Prostate gland (tissue), 2 donors: ENCODE measurements at regions not wholly inside any gene's neighbourhood (a gene's known extent, or its start where the extent isn't known, plus 50 kb on each side); places are given as distances from the start of the nearest gene placed in this dataset.

ENCODE experiments used
- DNase-seq: peaks from one replicate; pipeline ENCODE4 v3.0.0-alpha.2; 2019; ENCODE audit warnings: low spot score
- H3K27ac ChIP-seq, 2 donors: fragments of 200-600 bp; sonication (generic); 2 replicates each; pipeline ENCODE4 v1.5.1; 2017 to 2019
- H3K27me3 ChIP-seq: fragments of 200-600 bp; sonication (generic); replicated peaks from 2 replicates; pipeline ENCODE4 v1.5.1; 2019; ENCODE audit not compliant: insufficient read depth
- H3K36me3 ChIP-seq, 2 donors: fragments of 200-600 bp; sonication (generic); 1 replicate in 1 of 2; 2 replicates in 1 of 2; pipeline versions ENCODE4 v1.5.1 to v1.8.1; 2017 to 2019
- H3K4me1 ChIP-seq: fragments of 200-600 bp; sonication (generic); replicated peaks from 2 replicates; pipeline ENCODE4 v1.5.1; 2019
- H3K4me3 ChIP-seq, 2 donors: fragments of 200-600 bp; sonication (generic); 2 replicates each; pipeline ENCODE4 v1.5.1; 2017 to 2019
- H3K9me3 ChIP-seq: fragments of 200-600 bp; sonication (generic); 2 replicates; pipeline ENCODE4 v1.5.1; 2017
- CTCF ChIP-seq, 4 experiments: fragments of 200-600 bp in 2 of 4; fragments of 450-650 bp in 2 of 4; sonication (generic) in 2 of 4; IDR thresholded peaks; 1 replicate in 3 of 4; 2 replicates in 1 of 4; pipeline ENCODE4 v1.5.1; 2016 to 2019; ENCODE audit warnings: antibody characterized with exemption in 4 of 4, mild to moderate bottlenecking in 2 of 4, moderate library complexity in 2 of 4
- POLR2A ChIP-seq: fragments of 450-650 bp; IDR thresholded peaks from one replicate; pipeline ENCODE4 v1.6.1; 2016; ENCODE audit warnings: antibody characterized with exemption, mild to moderate bottlenecking
- POLR2AphosphoS5 ChIP-seq: sonication (generic); formaldehyde crosslinking; IDR thresholded peaks from one replicate; pipeline ENCODE4 v1.6.1; 2017; ENCODE audit warnings: antibody characterized with exemption
- WGBS: methylation state at CpG from one replicate; pipeline ENCODE4 v1.1.5; 2018; 5-methylcytosine and 5-hydroxymethylcytosine counted together
- intact Hi-C: fragments of 100-400 bp; cut with DNase I; formaldehyde crosslinking; loops from one replicate; pipeline ENCODE4 v1.14.2; 2022

- TF ChIP-seq POLR2A (no peak), POLR2AphosphoS5 (no peak)
- no peaks in the 10 kb centered on the region for H3K36me3 ChIP-seq
- intact Hi-C loops: no loop called here
- H3K9me3 ChIP-seq: no peaks in the 10 kb centered on the region
- no peaks in the 10 kb centered on the region for H3K27me3 ChIP-seq
- no peaks in the 10 kb centered on the region for H3K4me1 ChIP-seq
- 12% methylated on average over 2 of the region's 2 CpGs for WGBS
- no peak for DNase-seq
- H3K4me3 ChIP-seq: no peak overlapping the region
- no peak overlapping the region for H3K27ac ChIP-seq
Observed at GRCh38 chr2:160635488-160635887, 141.9 kb upstream of the RBMS1 start.

GRCh38 chr2:160639472-160639871, 145.9 kb upstream of the RBMS1 start:
- Histone ChIP-seq H3K4me3 (no peak overlapping the region), H3K36me3 (no peaks in the 10 kb centered on the region), H3K27ac (no peak overlapping the region), H3K27me3 (no peaks in the 10 kb centered on the region), H3K9me3 (no peaks in the 10 kb centered on the region), H3K4me1 (no peaks in the 10 kb centered on the region)
- intact Hi-C loops: no loop called here
- no peak for DNase-seq
- no peak for TF ChIP-seq POLR2AphosphoS5
- no peak for TF ChIP-seq POLR2A

DNA sequence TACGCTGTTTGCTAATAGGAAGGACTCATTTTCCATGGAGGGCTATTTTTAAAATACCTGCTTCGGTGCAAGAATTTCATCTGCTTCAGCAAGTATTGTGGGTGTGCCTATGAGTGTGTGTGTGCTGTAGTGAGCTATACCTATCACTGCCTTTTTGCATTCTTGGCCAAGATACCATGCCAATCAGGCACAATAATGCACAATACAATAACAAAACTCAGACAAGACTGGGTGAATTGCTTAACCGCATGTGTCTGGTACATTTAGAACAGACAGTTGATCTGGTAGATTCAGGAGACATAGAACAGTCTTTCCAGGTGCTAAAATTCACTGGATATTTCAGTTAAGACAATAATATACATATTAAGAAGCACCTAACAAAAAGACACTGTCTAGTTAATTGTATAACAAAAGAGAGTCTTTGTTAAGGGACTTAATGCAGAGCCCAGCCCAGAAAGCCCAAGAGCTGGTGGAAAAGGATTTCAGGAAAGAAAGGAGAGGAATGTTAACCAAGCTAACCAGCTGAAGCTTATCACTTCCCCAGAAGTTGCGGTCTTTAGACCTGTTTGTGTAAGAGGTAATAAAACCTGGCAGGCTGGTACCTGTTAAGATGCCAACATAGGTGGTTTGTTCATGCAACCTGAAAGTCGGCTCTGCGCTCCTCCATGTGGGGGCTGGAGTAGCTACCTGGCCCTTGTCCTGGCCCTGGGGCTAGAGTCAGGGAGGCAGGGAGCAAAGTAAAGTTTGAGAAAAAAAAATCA, 153.3 kb upstream of the RBMS1 start:
- Histone ChIP-seq H3K27me3 (no peaks in the 10 kb centered on the region), H3K27ac (peak overlapping the region in 1 of 2 donors; percentile 33), H3K36me3 (no peaks in the 10 kb centered on the region), H3K4me1 (peaks cover 4% of the 10 kb centered on the region), H3K4me3 (no peak overlapping the region), H3K9me3 (no peaks in the 10 kb centered on the region)
- intact Hi-C loops: no loop called here
- TF ChIP-seq CTCF (IDR thresholded peaks at IDR 0.05) (peak in 2 of 4 experiments; percentile 6 to 11), POLR2A (no peak), POLR2AphosphoS5 (peak; percentile 78)
- DNase-seq: peak; percentile 88
- WGBS: 48% methylated on average over 6 of the region's 6 CpGs

DNA sequence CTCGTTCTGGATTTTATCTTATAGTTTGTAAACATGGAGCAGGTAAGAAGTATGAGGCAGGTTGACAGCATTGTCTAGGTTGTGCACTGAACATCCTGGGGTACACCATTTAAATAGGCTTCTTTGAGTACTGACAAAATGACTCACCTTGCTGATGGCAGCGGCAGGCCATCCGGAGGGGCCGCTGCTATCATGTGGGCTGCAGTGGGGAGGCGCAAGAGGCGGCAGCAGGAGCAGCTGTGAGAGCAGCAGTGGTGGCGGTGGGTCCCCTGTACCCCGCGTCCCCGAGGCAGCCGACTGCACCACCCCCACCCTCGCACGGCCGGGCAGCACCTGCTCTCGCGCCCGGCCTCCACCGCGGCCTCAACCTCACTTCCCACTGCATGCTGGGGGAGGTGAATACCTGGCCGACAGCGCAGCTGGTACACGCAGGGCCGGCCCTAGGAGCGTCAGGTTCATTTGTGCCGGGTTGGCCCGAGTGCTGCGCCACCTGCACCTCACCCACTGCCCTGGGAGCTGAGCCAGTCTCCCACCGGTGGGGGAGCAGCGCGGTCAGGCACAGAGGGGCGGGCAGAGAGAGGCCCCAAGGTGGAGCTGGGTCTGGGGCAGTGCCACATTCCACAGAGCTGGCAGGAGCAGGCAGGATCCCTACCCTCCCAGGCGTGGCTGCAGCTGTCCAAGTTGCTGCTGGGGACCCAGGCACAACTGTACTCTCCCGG, 154.5 kb upstream of the RBMS1 start:
- peaks cover 4% of the 10 kb centered on the region for H3K4me1 ChIP-seq
- no peaks in the 10 kb centered on the region for H3K27me3 ChIP-seq
- H3K36me3 ChIP-seq: no peaks in the 10 kb centered on the region
- intact Hi-C loops: no loop called here
- WGBS: 65% methylated on average over 29 of the region's 33 CpGs
- H3K4me3 ChIP-seq: peak overlapping the region; percentile 3 to 11
- no peaks in the 10 kb centered on the region for H3K9me3 ChIP-seq
- peak overlapping the region; percentile 33 to 35 for H3K27ac ChIP-seq
- TF ChIP-seq CTCF (IDR thresholded peaks at IDR 0.05): no peak
- no peak for TF ChIP-seq POLR2A
- no peak for TF ChIP-seq POLR2AphosphoS5
- peak; percentile 33 for DNase-seq

GRCh38 chr2:160649698-160650097, 156.1 kb upstream of the RBMS1 start:
- Histone ChIP-seq H3K36me3 (no peaks in the 10 kb centered on the region), H3K27me3 (no peaks in the 10 kb centered on the region), H3K27ac (no peak overlapping the region), H3K9me3 (no peaks in the 10 kb centered on the region), H3K4me1 (peaks cover 4% of the 10 kb centered on the region), H3K4me3 (no peak overlapping the region)
- intact Hi-C loops: no loop called here
- WGBS: 96% methylated on average over 12 of the region's 12 CpGs
- no peak for DNase-seq
- TF ChIP-seq POLR2A: no peak
- no peak for TF ChIP-seq POLR2AphosphoS5
- TF ChIP-seq CTCF (IDR thresholded peaks at IDR 0.05): no peak
